Gastroesophageal sphincter (tissue), 3 donors: ENCODE measurements at regions not wholly inside any gene's neighbourhood (a gene's known extent, or its start where the extent isn't known, plus 50 kb on each side); places are given as distances from the start of the nearest gene placed in this dataset.

Experiments used
- CTCF ChIP-seq, 4 experiments: fragments of 200-600 bp in 2 of 4; fragments of 450-650 bp in 2 of 4; sonication (generic) in 1 of 4; IDR thresholded peaks; one replicate each; pipeline ENCODE4 v1.5.1; 2017 to 2019; ENCODE audit warnings: antibody characterized with exemption in 4 of 4, mild to moderate bottlenecking in 2 of 4, moderate library complexity in 2 of 4
- POLR2A ChIP-seq, 2 donors: fragments of 450-650 bp; IDR thresholded peaks; one replicate each; pipeline ENCODE4 v1.6.1; 2017; ENCODE audit warnings: antibody characterized with exemption in 2 of 2, mild to moderate bottlenecking in 2 of 2, moderate library complexity in 1 of 2
- POLR2AphosphoS5 ChIP-seq: sonication (generic); formaldehyde crosslinking; IDR thresholded peaks from one replicate; pipeline ENCODE4 v1.6.1; 2017; ENCODE audit warnings: antibody characterized with exemption

- TF ChIP-seq POLR2A (IDR thresholded peaks at IDR 0.05) (no peak), CTCF (IDR thresholded peaks at IDR 0.05) (no peak), POLR2AphosphoS5 (no peak)
Measured at GRCh38 chr2:220335591-220335915, 708.1 kb downstream of the SLC4A3 start.
